MM.1S (cell line): ENCODE measurements at regions not wholly inside any gene's neighbourhood (a gene's known extent, or its start where the extent isn't known, plus 50 kb on each side); places are given as distances from the start of the nearest gene placed in this dataset.

Source experiments
- DNase-seq: peaks from one replicate; pipeline ENCODE4 v3.0.0-alpha.2; 2015
- H2AFZ ChIP-seq: fragments of 300-600 bp; sonication (generic); 2 replicates; pipeline ENCODE4 v1.6.0; 2016; ENCODE audit warnings: antibody characterized with exemption, low read length
- H3F3A ChIP-seq: fragments of 300-600 bp; sonication (generic); 2 replicates; pipeline ENCODE4 v1.6.1; 2016; ENCODE audit warnings: mild to moderate bottlenecking, antibody characterized with exemption, low read length, moderate library complexity, mixed read lengths; ENCODE audit not compliant: insufficient read depth
- H3K27ac ChIP-seq: fragments of 300-600 bp; sonication (generic); 2 replicates; pipeline ENCODE4 v1.5.1; 2016; ENCODE audit warnings: mild to moderate bottlenecking, low read length
- H3K27me3 ChIP-seq: fragments of 300-600 bp; sonication (generic); replicated peaks from 2 replicates; pipeline ENCODE4 v1.6.0; 2016; ENCODE audit warnings: low read length; ENCODE audit not compliant: insufficient read depth
- H3K36me3 ChIP-seq: fragments of 300-600 bp; sonication (generic); replicated peaks from 2 replicates; pipeline ENCODE4 v1.6.1; 2016; ENCODE audit warnings: mild to moderate bottlenecking, low read length, mixed read lengths; ENCODE audit not compliant: insufficient read depth
- H3K4me1 ChIP-seq: fragments of 300-600 bp; sonication (generic); 2 replicates; pipeline ENCODE4 v1.6.1; 2016; ENCODE audit warnings: low read length, mixed read lengths
- H3K4me2 ChIP-seq: fragments of 300-600 bp; sonication (generic); 2 replicates; pipeline ENCODE4 v1.6.0; 2016; ENCODE audit warnings: low read depth, low read length
- H3K4me3 ChIP-seq: fragments of 300-600 bp; sonication (generic); 2 replicates; pipeline ENCODE4 v1.5.1; 2016; ENCODE audit warnings: low read length, mixed read lengths
- H3K79me2 ChIP-seq: fragments of 300-600 bp; sonication (generic); 2 replicates; pipeline ENCODE4 v1.6.1; 2016; ENCODE audit warnings: mixed run types, low read length, mixed read lengths
- H3K9ac ChIP-seq: fragments of 300-600 bp; sonication (generic); 2 replicates; pipeline ENCODE4 v1.6.1; 2016; ENCODE audit warnings: low read length, mixed read lengths
- H3K9me2 ChIP-seq: fragments of 300-600 bp; sonication (generic); replicated peaks from 2 replicates; pipeline ENCODE4 v1.6.1; 2016; ENCODE audit warnings: mild to moderate bottlenecking, low read length, mixed read lengths; ENCODE audit not compliant: insufficient read depth
- H3K9me3 ChIP-seq: fragments of 300-600 bp; sonication (generic); replicated peaks from 2 replicates; pipeline ENCODE4 v1.6.1; 2016; ENCODE audit warnings: mild to moderate bottlenecking, low read length, mixed read lengths; ENCODE audit not compliant: insufficient read depth
- H4K20me1 ChIP-seq: fragments of 300-600 bp; sonication (generic); 2 replicates; pipeline ENCODE4 v1.6.1; 2016; ENCODE audit warnings: mild to moderate bottlenecking, low read length, moderate library complexity, mixed read lengths; ENCODE audit not compliant: insufficient read depth
- CTCF ChIP-seq: fragments of 300-600 bp; sonication (generic); IDR thresholded peaks from 2 replicates; pipeline ENCODE4 v1.5.1; 2016; ENCODE audit warnings: antibody characterized with exemption, low read length, mixed read lengths
- EZH2 ChIP-seq: fragments of 300-600 bp; sonication (generic); optimal IDR thresholded peaks from 2 replicates; pipeline ENCODE3; 2017; ENCODE audit warnings: low read depth, mild to moderate bottlenecking, antibody characterized with exemption, low read length, mixed read lengths
- EZH2phosphoT487 ChIP-seq: fragments of 300-600 bp; sonication (generic); IDR thresholded peaks from 2 replicates; pipeline ENCODE4 v1.6.1; 2018; ENCODE audit warnings: antibody characterized with exemption, low read length

GRCh38 chr18:9016633-9017166 lies 85.8 kb upstream of the NDUFV2 start:
- no peaks in the 10 kb centered on the region for H3K36me3 ChIP-seq
- no peaks in the 10 kb centered on the region for H4K20me1 ChIP-seq
- no peaks in the 10 kb centered on the region for H3K27me3 ChIP-seq
- peak overlapping the region; percentile 68 for H2AFZ ChIP-seq
- DNase-seq, result no peak
- peak overlapping the region; percentile 89; the same call in 1 of the 2 replicates for H3K27ac ChIP-seq
- no peaks in the 10 kb centered on the region for H3K79me2 ChIP-seq
- H3K4me2 ChIP-seq, result peak overlapping the region; percentile 74
- no peaks in the 10 kb centered on the region for H3K9me3 ChIP-seq
- peaks cover 37% of the 10 kb centered on the region for H3K4me1 ChIP-seq
- TF ChIP-seq CTCF (no peak), EZH2 (no peak), EZH2phosphoT487 (no peak)
- peaks cover 12% of the 10 kb centered on the region for H3F3A ChIP-seq
- peak overlapping the region; percentile 69 for H3K9ac ChIP-seq
- peak overlapping the region; percentile 55; the same call in 1 of the 2 replicates for H3K4me3 ChIP-seq
- no peaks in the 10 kb centered on the region for H3K9me2 ChIP-seq

- Histone ChIP-seq H3K9ac (peak overlapping the region; percentile 69), H2AFZ (peak overlapping the region; percentile 68), H3K4me1 (peaks cover 37% of the 10 kb centered on the region), H4K20me1 (no peaks in the 10 kb centered on the region), H3K27me3 (no peaks in the 10 kb centered on the region), H3K9me3 (no peaks in the 10 kb centered on the region), H3F3A (peaks cover 12% of the 10 kb centered on the region), H3K9me2 (no peaks in the 10 kb centered on the region), H3K36me3 (no peaks in the 10 kb centered on the region), H3K79me2 (no peaks in the 10 kb centered on the region), H3K4me3 (peak overlapping the region; percentile 55), H3K27ac (peak overlapping the region; percentile 89), H3K4me2 (peak overlapping the region; percentile 74)
- peak; percentile 66 for DNase-seq
- no peak for TF ChIP-seq CTCF
- no peak for TF ChIP-seq EZH2phosphoT487
- no peak for TF ChIP-seq EZH2
These were observed 85.2 kb upstream of the NDUFV2 start for GRCh38 chr18:9017167-9017904.

GRCh38 chr18:9017905-9018227 lies 84.6 kb upstream of the NDUFV2 start:
- no peaks in the 10 kb centered on the region for H3K79me2 ChIP-seq
- H3K27ac ChIP-seq, result peak overlapping the region; percentile 89
- H3K9me3 ChIP-seq, result no peaks in the 10 kb centered on the region
- H3F3A ChIP-seq, result peaks cover 12% of the 10 kb centered on the region
- peak overlapping the region; percentile 68 for H2AFZ ChIP-seq
- peak overlapping the region; percentile 69 for H3K9ac ChIP-seq
- H3K36me3 ChIP-seq, result no peaks in the 10 kb centered on the region
- peaks cover 37% of the 10 kb centered on the region for H3K4me1 ChIP-seq
- TF ChIP-seq EZH2 (no peak), CTCF (no peak), EZH2phosphoT487 (no peak)
- no peaks in the 10 kb centered on the region for H4K20me1 ChIP-seq
- no peaks in the 10 kb centered on the region for H3K27me3 ChIP-seq
- DNase-seq, result no peak
- H3K4me3 ChIP-seq, result peak overlapping the region; percentile 55
- peak overlapping the region; percentile 74 for H3K4me2 ChIP-seq
- H3K9me2 ChIP-seq, result no peaks in the 10 kb centered on the region
